ENCODE measurements at regions not wholly inside any gene's neighbourhood (a gene's known extent, or its start where the extent isn't known, plus 50 kb on each side); places are given as distances from the start of the nearest gene placed in this dataset.

- Histone ChIP-seq H3K4ac (ENCODE audit: low read length) (no peak overlapping the region), H2AFZ (ENCODE audit: low read length) (no peak overlapping the region), H3K9ac (ENCODE audit: low read depth, low read length, poor library complexity) (no peak overlapping the region), H3K36me3 (replicated peaks in 1 of 2; ENCODE audit: control insufficient read depth in 2 of 2, insufficient read depth in 2 of 2, low read length in 2 of 2) (no peaks in the 10 kb centered on the region), H2BK120ac (ENCODE audit: low read depth, low read length) (no peak overlapping the region), H3K4me2 (ENCODE audit: insufficient read depth, low read length, poor library complexity, severe bottlenecking) (no peak overlapping the region), H3K27me3 (ENCODE audit: control insufficient read depth in 3 of 3, insufficient read depth in 3 of 3, low read depth in 1 of 3, low read length in 3 of 3) (no peaks in the 10 kb centered on the region), H3K27ac (replicated peaks; ENCODE audit: low read length) (no peak overlapping the region), H4K91ac (ENCODE audit: low read depth, low read length, poor library complexity) (no peak overlapping the region), H2BK15ac (ENCODE audit: low read length) (no peak overlapping the region), H2BK12ac (ENCODE audit: low read length) (no peak overlapping the region), H3K18ac (ENCODE audit: low read length) (no peak overlapping the region), H3K79me1 (ENCODE audit: low read depth, low read length) (no peaks in the 10 kb centered on the region), H3K23ac (ENCODE audit: low read depth, low read length, poor library complexity) (no peak overlapping the region), H2BK5ac (ENCODE audit: low read length) (no peak overlapping the region), H3K14ac (ENCODE audit: low read length) (no peak overlapping the region), H3K4me3 (ENCODE audit: low read length in 2 of 2) (no peak overlapping the region), H3K4me1 (ENCODE audit: control insufficient read depth in 2 of 2, insufficient read depth in 1 of 2, low read depth in 1 of 2, low read length in 2 of 2) (no peaks in the 10 kb centered on the region), H3K9me3 (replicated peaks in 1 of 2; ENCODE audit: control insufficient read depth in 2 of 2, insufficient read depth in 1 of 2, low read depth in 1 of 2, low read length in 2 of 2) (no peaks in the 10 kb centered on the region), H2AK5ac (ENCODE audit: low read depth, low read length) (no peak overlapping the region), H4K8ac (ENCODE audit: low read depth, low read length) (no peak overlapping the region)
- no peak for DNase-seq (ENCODE audit: low spot score)
- no CpG with 5 or more reads among the region's 4 CpGs for WGBS, 2 donors (ENCODE audit: extremely low coverage in 2 of 2, insufficient read length in 2 of 2, insufficient replicate concordance in 1 of 2)
These were observed 56.1 kb upstream of the ZDHHC17 start for GRCh38 chr12:76707772-76708171.

GRCh38 chr12:76708296-76708695, 55.6 kb upstream of the ZDHHC17 start:
- no peak overlapping the region for H3K27ac ChIP-seq (replicated peaks; ENCODE audit: low read length)
- WGBS, 2 donors (ENCODE audit: extremely low coverage in 2 of 2, insufficient read length in 2 of 2, insufficient replicate concordance in 1 of 2), result no CpG with 5 or more reads among the region's 2 CpGs

GRCh38 chr12:76711241-76711640, 52.7 kb upstream of the ZDHHC17 start:
- no peak for DNase-seq (ENCODE audit: low spot score)
- H3K4me1 ChIP-seq (ENCODE audit: control insufficient read depth in 2 of 2, insufficient read depth in 1 of 2, low read depth in 1 of 2, low read length in 2 of 2), result no peaks in the 10 kb centered on the region
- H3K18ac ChIP-seq (ENCODE audit: low read length), result no peak overlapping the region
- no peak overlapping the region for H2BK12ac ChIP-seq (ENCODE audit: low read length)
- H3K9me3 ChIP-seq (replicated peaks in 1 of 2; ENCODE audit: control insufficient read depth in 2 of 2, insufficient read depth in 1 of 2, low read depth in 1 of 2, low read length in 2 of 2), result peaks cover 0 to 8% of the 10 kb centered on the region in 2 donors
- H3K4me2 ChIP-seq (ENCODE audit: insufficient read depth, low read length, poor library complexity, severe bottlenecking), result no peak overlapping the region
- no peak overlapping the region for H4K8ac ChIP-seq (ENCODE audit: low read depth, low read length)
- H3K9ac ChIP-seq (ENCODE audit: low read depth, low read length, poor library complexity), result no peak overlapping the region
- H3K79me1 ChIP-seq (ENCODE audit: low read depth, low read length), result no peaks in the 10 kb centered on the region
- H3K27ac ChIP-seq (replicated peaks; ENCODE audit: low read length), result no peak overlapping the region
- H3K27me3 ChIP-seq (ENCODE audit: control insufficient read depth in 3 of 3, insufficient read depth in 3 of 3, low read depth in 1 of 3, low read length in 3 of 3), result no peaks in the 10 kb centered on the region
- no peak overlapping the region for H2BK5ac ChIP-seq (ENCODE audit: low read length)
- H2BK15ac ChIP-seq (ENCODE audit: low read length), result no peak overlapping the region
- no peak overlapping the region for H3K14ac ChIP-seq (ENCODE audit: low read length)
- no peak overlapping the region for H2AFZ ChIP-seq (ENCODE audit: low read length)
- no peak overlapping the region for H3K23ac ChIP-seq (ENCODE audit: low read depth, low read length, poor library complexity)
- H3K36me3 ChIP-seq (replicated peaks in 1 of 2; ENCODE audit: control insufficient read depth in 2 of 2, insufficient read depth in 2 of 2, low read length in 2 of 2), result no peaks in the 10 kb centered on the region
- no peak overlapping the region for H3K4ac ChIP-seq (ENCODE audit: low read length)
- no peak overlapping the region for H2BK120ac ChIP-seq (ENCODE audit: low read depth, low read length)
- no peak overlapping the region for H4K91ac ChIP-seq (ENCODE audit: low read depth, low read length, poor library complexity)
- WGBS, 2 donors (ENCODE audit: extremely low coverage in 2 of 2, insufficient read length in 2 of 2, insufficient replicate concordance in 1 of 2), result no CpG with 5 or more reads among the region's 3 CpGs
- H3K4me3 ChIP-seq (ENCODE audit: low read length in 2 of 2), result no peak overlapping the region
- H2AK5ac ChIP-seq (ENCODE audit: low read depth, low read length), result no peak overlapping the region

More at GRCh38 chr12:76708296-76708695, 55.6 kb upstream of the ZDHHC17 start:
- no peaks in the 10 kb centered on the region for H3K4me1 ChIP-seq (ENCODE audit: control insufficient read depth in 2 of 2, insufficient read depth in 1 of 2, low read depth in 1 of 2, low read length in 2 of 2)
- no peak overlapping the region for H3K18ac ChIP-seq (ENCODE audit: low read length)
- no peak overlapping the region for H3K4me2 ChIP-seq (ENCODE audit: insufficient read depth, low read length, poor library complexity, severe bottlenecking)
- no peak for DNase-seq (ENCODE audit: low spot score)
- no peaks in the 10 kb centered on the region for H3K9me3 ChIP-seq (replicated peaks in 1 of 2; ENCODE audit: control insufficient read depth in 2 of 2, insufficient read depth in 1 of 2, low read depth in 1 of 2, low read length in 2 of 2)
- H2AK5ac ChIP-seq (ENCODE audit: low read depth, low read length), result no peak overlapping the region
- no peak overlapping the region for H3K23ac ChIP-seq (ENCODE audit: low read depth, low read length, poor library complexity)
- H4K8ac ChIP-seq (ENCODE audit: low read depth, low read length), result no peak overlapping the region
- no peak overlapping the region for H3K4ac ChIP-seq (ENCODE audit: low read length)
- H3K9ac ChIP-seq (ENCODE audit: low read depth, low read length, poor library complexity), result no peak overlapping the region
- no peaks in the 10 kb centered on the region for H3K27me3 ChIP-seq (ENCODE audit: control insufficient read depth in 3 of 3, insufficient read depth in 3 of 3, low read depth in 1 of 3, low read length in 3 of 3)
- no peak overlapping the region for H3K4me3 ChIP-seq (ENCODE audit: low read length in 2 of 2)
- H2BK120ac ChIP-seq (ENCODE audit: low read depth, low read length), result no peak overlapping the region
- H2BK5ac ChIP-seq (ENCODE audit: low read length), result no peak overlapping the region
- no peak overlapping the region for H2AFZ ChIP-seq (ENCODE audit: low read length)
- H3K14ac ChIP-seq (ENCODE audit: low read length), result no peak overlapping the region
- no peaks in the 10 kb centered on the region for H3K36me3 ChIP-seq (replicated peaks in 1 of 2; ENCODE audit: control insufficient read depth in 2 of 2, insufficient read depth in 2 of 2, low read length in 2 of 2)
- H4K91ac ChIP-seq (ENCODE audit: low read depth, low read length, poor library complexity), result no peak overlapping the region
- H2BK12ac ChIP-seq (ENCODE audit: low read length), result no peak overlapping the region
- no peaks in the 10 kb centered on the region for H3K79me1 ChIP-seq (ENCODE audit: low read depth, low read length)
- H2BK15ac ChIP-seq (ENCODE audit: low read length), result no peak overlapping the region

GRCh38 chr12:76713130-76713529, 50.8 kb upstream of the ZDHHC17 start:
- Histone ChIP-seq H3K4ac (ENCODE audit: low read length) (no peak overlapping the region), H4K8ac (ENCODE audit: low read depth, low read length) (no peak overlapping the region), H3K4me3 (ENCODE audit: low read length in 2 of 2) (no peak overlapping the region), H3K14ac (ENCODE audit: low read length) (no peak overlapping the region), H3K27ac (replicated peaks; ENCODE audit: low read length) (no peak overlapping the region), H3K23ac (ENCODE audit: low read depth, low read length, poor library complexity) (no peak overlapping the region), H2AFZ (ENCODE audit: low read length) (peak overlapping the region; percentile 76), H3K4me2 (ENCODE audit: insufficient read depth, low read length, poor library complexity, severe bottlenecking) (no peak overlapping the region), H4K91ac (ENCODE audit: low read depth, low read length, poor library complexity) (no peak overlapping the region), H2BK120ac (ENCODE audit: low read depth, low read length) (no peak overlapping the region), H3K18ac (ENCODE audit: low read length) (no peak overlapping the region), H2BK12ac (ENCODE audit: low read length) (no peak overlapping the region), H3K9ac (ENCODE audit: low read depth, low read length, poor library complexity) (no peak overlapping the region), H3K4me1 (ENCODE audit: control insufficient read depth in 2 of 2, insufficient read depth in 1 of 2, low read depth in 1 of 2, low read length in 2 of 2) (no peaks in the 10 kb centered on the region), H3K36me3 (replicated peaks in 1 of 2; ENCODE audit: control insufficient read depth in 2 of 2, insufficient read depth in 2 of 2, low read length in 2 of 2) (no peaks in the 10 kb centered on the region), H2BK5ac (ENCODE audit: low read length) (no peak overlapping the region), H3K9me3 (replicated peaks in 1 of 2; ENCODE audit: control insufficient read depth in 2 of 2, insufficient read depth in 1 of 2, low read depth in 1 of 2, low read length in 2 of 2) (peaks cover 0 to 8% of the 10 kb centered on the region in 2 donors), H2BK15ac (ENCODE audit: low read length) (no peak overlapping the region), H3K79me1 (ENCODE audit: low read depth, low read length) (no peaks in the 10 kb centered on the region), H3K27me3 (ENCODE audit: control insufficient read depth in 3 of 3, insufficient read depth in 3 of 3, low read depth in 1 of 3, low read length in 3 of 3) (no peaks in the 10 kb centered on the region), H2AK5ac (ENCODE audit: low read depth, low read length) (no peak overlapping the region)
- no peak for DNase-seq (ENCODE audit: low spot score)
- WGBS, 2 donors (ENCODE audit: extremely low coverage in 2 of 2, insufficient read length in 2 of 2, insufficient replicate concordance in 1 of 2), result no CpG with 5 or more reads among the region's 4 CpGs
